Astrocyte of the spinal cord (primary cell): ENCODE measurements at regions not wholly inside any gene's neighbourhood (a gene's known extent, or its start where the extent isn't known, plus 50 kb on each side); places are given as distances from the start of the nearest gene placed in this dataset.
A peak's percentile ranks its signal among the peaks of the same experiment; 100 is the strongest.

Experiments used
- DNase-seq: peaks from one replicate; pipeline ENCODE4 v3.0.0; 2011; ENCODE audit warnings: low read depth, low spot score
- H3K4me3 ChIP-seq: 2 replicates; pipeline ENCODE4 v1.5.1; 2011; ENCODE audit warnings: low read depth, mild to moderate bottlenecking, low read length, moderate library complexity
- in situ Hi-C: cut with HindIII; loops from 2 replicates; pipeline ENCODE4 v1.10.0; 2017; ENCODE audit warnings: low sequenced_read_pairs
- TF ChIP-seq, protein P1 (sequence below): IDR thresholded peaks from 2 replicates; pipeline ENCODE4 v1.5.1; 2012; ENCODE audit warnings: low read depth, mild to moderate bottlenecking, low read length, inconsistent platforms

DNA sequence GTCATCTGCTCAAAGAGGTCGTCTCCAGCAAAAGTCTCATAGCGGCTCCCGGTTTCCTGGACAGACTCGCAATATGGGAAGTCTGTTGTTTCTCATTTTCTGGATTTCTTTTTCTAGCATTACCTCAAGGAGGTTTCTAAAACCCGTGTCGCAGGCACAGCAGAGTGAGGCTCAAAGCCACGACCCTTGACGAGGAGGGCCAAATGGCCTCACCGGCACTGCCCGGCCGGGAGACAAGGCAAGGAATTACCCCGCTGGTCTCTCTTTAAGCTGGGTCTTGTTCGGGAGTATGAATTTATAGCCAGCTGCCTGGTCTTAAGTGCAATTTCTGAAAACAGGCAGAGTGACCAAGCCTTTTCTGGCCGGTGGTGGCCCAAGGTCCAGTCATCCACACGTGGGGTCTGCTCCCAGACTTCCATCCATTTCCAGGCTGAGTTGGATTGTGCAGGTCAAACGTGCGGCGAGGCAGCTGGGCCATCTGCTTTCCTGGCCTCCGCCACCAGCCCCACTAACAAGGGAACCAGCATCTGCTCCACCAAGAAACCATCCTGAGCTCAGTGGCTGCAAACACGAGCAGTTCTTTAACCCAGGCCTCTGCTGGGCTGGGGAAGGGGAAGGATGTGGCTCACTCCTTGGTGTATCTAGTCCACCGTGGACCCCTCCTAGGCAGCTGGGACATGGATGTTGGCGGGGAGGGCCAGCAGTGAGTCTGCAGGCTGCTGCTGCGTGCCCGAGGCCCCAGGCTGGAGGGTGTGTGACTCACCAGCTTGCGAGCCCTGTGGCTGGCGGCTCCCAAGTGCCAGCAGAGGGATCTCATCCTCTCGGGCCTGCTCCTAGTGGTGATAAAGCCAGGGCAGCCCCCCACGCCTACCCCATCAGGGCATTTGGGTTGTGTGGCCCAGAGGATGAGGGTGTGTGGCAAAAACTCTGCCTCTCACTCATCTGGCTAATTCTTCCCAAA, 55.6 kb upstream of the COL5A1 start:
- in situ Hi-C loops = no loop called here
- TF ChIP-seq, protein P1, sequence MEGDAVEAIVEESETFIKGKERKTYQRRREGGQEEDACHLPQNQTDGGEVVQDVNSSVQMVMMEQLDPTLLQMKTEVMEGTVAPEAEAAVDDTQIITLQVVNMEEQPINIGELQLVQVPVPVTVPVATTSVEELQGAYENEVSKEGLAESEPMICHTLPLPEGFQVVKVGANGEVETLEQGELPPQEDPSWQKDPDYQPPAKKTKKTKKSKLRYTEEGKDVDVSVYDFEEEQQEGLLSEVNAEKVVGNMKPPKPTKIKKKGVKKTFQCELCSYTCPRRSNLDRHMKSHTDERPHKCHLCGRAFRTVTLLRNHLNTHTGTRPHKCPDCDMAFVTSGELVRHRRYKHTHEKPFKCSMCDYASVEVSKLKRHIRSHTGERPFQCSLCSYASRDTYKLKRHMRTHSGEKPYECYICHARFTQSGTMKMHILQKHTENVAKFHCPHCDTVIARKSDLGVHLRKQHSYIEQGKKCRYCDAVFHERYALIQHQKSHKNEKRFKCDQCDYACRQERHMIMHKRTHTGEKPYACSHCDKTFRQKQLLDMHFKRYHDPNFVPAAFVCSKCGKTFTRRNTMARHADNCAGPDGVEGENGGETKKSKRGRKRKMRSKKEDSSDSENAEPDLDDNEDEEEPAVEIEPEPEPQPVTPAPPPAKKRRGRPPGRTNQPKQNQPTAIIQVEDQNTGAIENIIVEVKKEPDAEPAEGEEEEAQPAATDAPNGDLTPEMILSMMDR = peak; percentile 46
- DNase-seq = peak; percentile 71
- no peak overlapping the region for H3K4me3 ChIP-seq

DNA sequence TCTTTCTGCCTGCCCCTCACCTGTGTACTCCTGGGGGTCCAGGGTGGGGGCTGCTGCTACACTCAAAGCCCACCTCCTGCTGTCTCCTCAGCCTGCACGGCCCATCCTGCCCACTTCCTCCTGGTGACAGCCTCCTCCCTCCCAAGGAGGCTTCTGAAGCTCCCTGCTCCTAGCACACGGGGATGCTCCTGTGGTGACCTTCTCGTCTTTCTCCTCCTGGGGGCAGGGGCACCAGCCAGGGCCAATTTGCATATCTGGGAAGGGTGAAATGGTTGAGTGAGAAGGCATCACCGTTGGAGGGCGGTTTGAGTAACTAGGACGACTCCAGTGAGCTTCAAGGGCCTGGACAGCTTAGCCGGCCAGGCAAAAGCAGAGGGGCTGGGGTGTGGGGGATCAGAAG, 51.9 kb upstream of the COL5A1 start:
- H3K4me3 ChIP-seq = no peak overlapping the region
- in situ Hi-C loops = no loop called here
- DNase-seq = no peak
- TF ChIP-seq, protein P1 = no peak

DNA sequence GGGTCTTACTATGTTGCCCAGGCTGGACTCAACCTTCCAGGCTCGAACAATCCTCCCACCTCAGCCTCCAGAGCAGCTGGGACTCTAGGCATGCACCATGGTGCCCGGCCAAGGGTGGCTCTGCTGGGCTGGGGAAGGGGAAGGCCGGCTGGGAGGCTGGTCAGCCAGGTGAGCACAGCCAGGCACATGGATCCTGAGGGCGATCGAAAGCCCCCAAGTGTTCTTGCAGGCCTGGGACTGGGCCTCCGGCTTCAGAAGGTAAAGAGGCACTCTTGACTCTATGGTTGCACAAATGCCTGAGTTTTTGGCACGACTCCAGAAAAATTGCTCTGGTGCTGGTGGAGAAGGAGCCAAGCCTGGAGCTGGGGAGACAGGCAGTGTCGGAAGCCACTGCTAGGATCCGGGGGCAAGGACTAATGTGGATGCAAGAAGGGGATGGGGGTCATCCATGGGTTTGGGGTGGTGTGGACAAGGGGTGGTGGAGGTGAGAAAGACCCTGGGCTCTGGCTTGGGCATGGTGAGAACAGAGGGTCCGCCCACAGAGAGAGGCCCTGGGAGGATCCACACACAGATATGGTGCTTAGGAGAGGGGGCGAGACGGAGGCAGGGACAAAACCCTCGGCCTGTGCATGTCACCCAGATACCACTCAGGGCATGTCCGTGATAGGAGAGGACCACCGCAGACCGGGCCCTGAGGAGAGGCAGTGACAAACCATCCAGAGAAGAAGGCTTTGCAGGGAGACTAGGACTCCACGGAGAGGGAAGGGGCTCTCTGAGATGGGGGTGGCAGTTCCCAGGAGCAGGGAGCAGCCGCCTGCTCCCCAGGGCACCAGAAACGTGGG, 51.1 kb upstream of the COL5A1 start:
- TF ChIP-seq, protein P1 = no peak
- in situ Hi-C loops = no loop called here
- H3K4me3 ChIP-seq = no peak overlapping the region
- DNase-seq = no peak

DNA sequence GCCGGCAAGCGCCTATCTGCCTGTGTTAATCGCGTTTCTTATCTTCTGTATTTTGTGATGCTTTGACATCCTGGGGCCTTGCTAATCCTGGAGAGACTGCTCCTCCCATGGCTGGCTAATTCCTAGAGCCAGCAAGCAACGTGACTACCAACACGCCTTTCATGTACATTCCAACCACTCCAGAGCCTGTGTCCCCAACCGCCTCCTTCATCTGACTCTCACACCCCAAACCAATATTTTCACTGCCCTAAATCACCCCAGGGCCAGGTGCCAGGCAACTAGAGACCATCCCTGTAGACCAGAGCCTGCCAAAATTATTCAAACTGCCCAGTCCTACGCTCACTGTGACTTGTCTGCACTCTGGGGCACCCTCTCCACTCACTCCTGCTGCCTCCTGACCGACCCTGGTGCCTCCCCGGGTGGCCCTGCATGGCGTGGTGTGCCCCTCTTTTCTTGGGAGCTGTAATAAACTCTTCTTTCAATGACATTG, 50.5 kb upstream of the COL5A1 start:
- in situ Hi-C loops = no loop called here
- DNase-seq = no peak
- TF ChIP-seq, protein P1 = no peak
- H3K4me3 ChIP-seq = no peak overlapping the region

DNA sequence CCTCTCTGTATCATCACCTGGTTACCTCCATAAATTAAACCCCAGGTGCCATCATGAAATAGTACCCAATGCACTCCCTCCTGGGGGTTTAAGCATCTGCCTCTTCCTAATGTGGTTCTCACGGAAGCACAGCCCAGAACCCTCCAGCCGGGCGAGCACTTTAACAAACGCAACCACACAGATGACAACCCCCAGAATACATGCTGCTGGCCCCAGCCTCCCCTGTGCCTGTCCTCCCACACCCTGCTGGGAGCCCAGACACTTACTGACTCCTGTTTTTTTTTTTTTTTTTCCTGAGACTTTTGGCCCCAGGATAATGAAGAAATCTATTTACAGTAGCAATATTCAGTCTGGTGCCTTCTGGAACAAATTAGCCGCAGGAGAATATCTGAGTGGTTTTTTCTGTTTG, 50.0 kb upstream of the COL5A1 start:
- peak; percentile 48 for DNase-seq
- TF ChIP-seq, protein P1 = no peak

More for the DNA sequence above, 50.0 kb upstream of the COL5A1 start:
- no peak overlapping the region for H3K4me3 ChIP-seq
- in situ Hi-C loops = no loop called here
